ENCODE measurements at regions not wholly inside any gene's neighbourhood (a gene's known extent, or its start where the extent isn't known, plus 50 kb on each side); places are given as distances from the start of the nearest gene placed in this dataset.

DNA sequence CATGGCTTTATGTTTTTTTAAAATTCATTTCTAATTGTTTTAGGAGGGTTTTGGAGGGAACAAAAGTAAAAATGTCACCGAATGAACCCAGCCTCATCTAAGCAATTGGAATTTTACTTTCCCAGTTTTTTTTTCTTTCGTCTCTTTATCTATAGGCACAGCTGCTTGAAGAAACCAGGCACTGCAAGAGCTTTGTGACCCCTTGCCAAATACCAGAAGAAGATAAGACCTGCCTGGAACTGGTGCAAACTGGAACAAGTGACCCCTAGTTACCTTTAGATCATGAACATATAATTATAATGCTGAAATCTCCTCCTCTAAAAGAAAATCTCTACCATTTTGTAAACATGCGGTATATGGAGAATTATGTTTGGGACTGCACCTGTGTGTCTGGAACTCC lies 100.9 kb downstream of the TSN start (continued):
- TF ChIP-seq, protein P1, sequence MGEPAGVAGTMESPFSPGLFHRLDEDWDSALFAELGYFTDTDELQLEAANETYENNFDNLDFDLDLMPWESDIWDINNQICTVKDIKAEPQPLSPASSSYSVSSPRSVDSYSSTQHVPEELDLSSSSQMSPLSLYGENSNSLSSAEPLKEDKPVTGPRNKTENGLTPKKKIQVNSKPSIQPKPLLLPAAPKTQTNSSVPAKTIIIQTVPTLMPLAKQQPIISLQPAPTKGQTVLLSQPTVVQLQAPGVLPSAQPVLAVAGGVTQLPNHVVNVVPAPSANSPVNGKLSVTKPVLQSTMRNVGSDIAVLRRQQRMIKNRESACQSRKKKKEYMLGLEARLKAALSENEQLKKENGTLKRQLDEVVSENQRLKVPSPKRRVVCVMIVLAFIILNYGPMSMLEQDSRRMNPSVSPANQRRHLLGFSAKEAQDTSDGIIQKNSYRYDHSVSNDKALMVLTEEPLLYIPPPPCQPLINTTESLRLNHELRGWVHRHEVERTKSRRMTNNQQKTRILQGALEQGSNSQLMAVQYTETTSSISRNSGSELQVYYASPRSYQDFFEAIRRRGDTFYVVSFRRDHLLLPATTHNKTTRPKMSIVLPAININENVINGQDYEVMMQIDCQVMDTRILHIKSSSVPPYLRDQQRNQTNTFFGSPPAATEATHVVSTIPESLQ (CRISPR knock-in tag; IDR thresholded peaks at IDR 0.05), result no peak
- TF ChIP-seq, protein P2, sequence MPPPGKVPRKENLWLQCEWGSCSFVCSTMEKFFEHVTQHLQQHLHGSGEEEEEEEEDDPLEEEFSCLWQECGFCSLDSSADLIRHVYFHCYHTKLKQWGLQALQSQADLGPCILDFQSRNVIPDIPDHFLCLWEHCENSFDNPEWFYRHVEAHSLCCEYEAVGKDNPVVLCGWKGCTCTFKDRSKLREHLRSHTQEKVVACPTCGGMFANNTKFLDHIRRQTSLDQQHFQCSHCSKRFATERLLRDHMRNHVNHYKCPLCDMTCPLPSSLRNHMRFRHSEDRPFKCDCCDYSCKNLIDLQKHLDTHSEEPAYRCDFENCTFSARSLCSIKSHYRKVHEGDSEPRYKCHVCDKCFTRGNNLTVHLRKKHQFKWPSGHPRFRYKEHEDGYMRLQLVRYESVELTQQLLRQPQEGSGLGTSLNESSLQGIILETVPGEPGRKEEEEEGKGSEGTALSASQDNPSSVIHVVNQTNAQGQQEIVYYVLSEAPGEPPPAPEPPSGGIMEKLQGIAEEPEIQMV (tag; conservative IDR thresholded peaks at IDR 0.05; ENCODE audit: low read depth), result no peak
- TF ChIP-seq XRCC4 (IDR thresholded peaks at IDR 0.05; ENCODE audit: extremely low read depth, insufficient read depth, insufficient read length) (no peak), ZNF57 (CRISPR knock-in tag; IDR thresholded peaks at IDR 0.05) (no peak), ELF4 (CRISPR knock-in tag; IDR thresholded peaks at IDR 0.05) (no peak), ZNF3 (CRISPR knock-in tag; IDR thresholded peaks at IDR 0.05) (no peak), CBX1 (IDR thresholded peaks at IDR 0.05; ENCODE audit: low read depth) (no peak)
- TF ChIP-seq, protein P3, sequence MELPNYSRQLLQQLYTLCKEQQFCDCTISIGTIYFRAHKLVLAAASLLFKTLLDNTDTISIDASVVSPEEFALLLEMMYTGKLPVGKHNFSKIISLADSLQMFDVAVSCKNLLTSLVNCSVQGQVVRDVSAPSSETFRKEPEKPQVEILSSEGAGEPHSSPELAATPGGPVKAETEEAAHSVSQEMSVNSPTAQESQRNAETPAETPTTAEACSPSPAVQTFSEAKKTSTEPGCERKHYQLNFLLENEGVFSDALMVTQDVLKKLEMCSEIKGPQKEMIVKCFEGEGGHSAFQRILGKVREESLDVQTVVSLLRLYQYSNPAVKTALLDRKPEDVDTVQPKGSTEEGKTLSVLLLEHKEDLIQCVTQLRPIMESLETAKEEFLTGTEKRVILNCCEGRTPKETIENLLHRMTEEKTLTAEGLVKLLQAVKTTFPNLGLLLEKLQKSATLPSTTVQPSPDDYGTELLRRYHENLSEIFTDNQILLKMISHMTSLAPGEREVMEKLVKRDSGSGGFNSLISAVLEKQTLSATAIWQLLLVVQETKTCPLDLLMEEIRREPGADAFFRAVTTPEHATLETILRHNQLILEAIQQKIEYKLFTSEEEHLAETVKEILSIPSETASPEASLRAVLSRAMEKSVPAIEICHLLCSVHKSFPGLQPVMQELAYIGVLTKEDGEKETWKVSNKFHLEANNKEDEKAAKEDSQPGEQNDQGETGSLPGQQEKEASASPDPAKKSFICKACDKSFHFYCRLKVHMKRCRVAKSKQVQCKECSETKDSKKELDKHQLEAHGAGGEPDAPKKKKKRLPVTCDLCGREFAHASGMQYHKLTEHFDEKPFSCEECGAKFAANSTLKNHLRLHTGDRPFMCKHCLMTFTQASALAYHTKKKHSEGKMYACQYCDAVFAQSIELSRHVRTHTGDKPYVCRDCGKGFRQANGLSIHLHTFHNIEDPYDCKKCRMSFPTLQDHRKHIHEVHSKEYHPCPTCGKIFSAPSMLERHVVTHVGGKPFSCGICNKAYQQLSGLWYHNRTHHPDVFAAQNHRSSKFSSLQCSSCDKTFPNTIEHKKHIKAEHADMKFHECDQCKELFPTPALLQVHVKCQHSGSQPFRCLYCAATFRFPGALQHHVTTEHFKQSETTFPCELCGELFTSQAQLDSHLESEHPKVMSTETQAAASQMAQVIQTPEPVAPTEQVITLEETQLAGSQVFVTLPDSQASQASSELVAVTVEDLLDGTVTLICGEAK (IDR thresholded peaks at IDR 0.05), result no peak
- TF ChIP-seq, protein P3 (CRISPR knock-in tag; IDR thresholded peaks at IDR 0.05), result no peak
- TF ChIP-seq, protein P4, sequence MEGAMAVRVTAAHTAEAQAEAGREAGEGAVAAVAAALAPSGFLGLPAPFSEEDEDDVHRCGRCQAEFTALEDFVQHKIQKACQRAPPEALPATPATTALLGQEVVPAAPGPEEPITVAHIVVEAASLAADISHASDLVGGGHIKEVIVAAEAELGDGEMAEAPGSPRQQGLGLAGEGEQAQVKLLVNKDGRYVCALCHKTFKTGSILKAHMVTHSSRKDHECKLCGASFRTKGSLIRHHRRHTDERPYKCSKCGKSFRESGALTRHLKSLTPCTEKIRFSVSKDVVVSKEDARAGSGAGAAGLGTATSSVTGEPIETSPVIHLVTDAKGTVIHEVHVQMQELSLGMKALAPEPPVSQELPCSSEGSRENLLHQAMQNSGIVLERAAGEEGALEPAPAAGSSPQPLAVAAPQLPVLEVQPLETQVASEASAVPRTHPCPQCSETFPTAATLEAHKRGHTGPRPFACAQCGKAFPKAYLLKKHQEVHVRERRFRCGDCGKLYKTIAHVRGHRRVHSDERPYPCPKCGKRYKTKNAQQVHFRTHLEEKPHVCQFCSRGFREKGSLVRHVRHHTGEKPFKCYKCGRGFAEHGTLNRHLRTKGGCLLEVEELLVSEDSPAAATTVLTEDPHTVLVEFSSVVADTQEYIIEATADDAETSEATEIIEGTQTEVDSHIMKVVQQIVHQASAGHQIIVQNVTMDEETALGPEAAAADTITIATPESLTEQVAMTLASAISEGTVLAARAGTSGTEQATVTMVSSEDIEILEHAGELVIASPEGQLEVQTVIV (CRISPR knock-in tag; IDR thresholded peaks at IDR 0.05; ENCODE audit: borderline replicate concordance), result no peak
- TF ChIP-seq, protein P5, sequence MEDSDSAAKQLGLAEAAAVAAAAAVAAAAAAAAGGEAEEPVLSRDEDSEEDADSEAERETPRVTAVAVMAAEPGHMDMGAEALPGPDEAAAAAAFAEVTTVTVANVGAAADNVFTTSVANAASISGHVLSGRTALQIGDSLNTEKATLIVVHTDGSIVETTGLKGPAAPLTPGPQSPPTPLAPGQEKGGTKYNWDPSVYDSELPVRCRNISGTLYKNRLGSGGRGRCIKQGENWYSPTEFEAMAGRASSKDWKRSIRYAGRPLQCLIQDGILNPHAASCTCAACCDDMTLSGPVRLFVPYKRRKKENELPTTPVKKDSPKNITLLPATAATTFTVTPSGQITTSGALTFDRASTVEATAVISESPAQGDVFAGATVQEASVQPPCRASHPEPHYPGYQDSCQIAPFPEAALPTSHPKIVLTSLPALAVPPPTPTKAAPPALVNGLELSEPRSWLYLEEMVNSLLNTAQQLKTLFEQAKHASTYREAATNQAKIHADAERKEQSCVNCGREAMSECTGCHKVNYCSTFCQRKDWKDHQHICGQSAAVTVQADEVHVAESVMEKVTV (CRISPR knock-in tag; IDR thresholded peaks at IDR 0.05), result no peak
